Transverse colon (tissue), 4 donors: ENCODE measurements at regions not wholly inside any gene's neighbourhood (a gene's known extent, or its start where the extent isn't known, plus 50 kb on each side); places are given as distances from the start of the nearest gene placed in this dataset.

Experiments
- CTCF ChIP-seq, 5 experiments: fragments of 200-600 bp in 3 of 5; fragments of 450-650 bp in 2 of 5; sonication (generic) in 3 of 5; IDR thresholded peaks; 1 replicate in 2 of 5; 2 replicates in 3 of 5; pipeline ENCODE4 v1.5.1; 2016 to 2017; ENCODE audit warnings: antibody characterized with exemption in 5 of 5, inconsistent platforms in 3 of 5, mild to moderate bottlenecking in 2 of 5, moderate library complexity in 1 of 5
- POLR2A ChIP-seq: fragments of 450-650 bp; IDR thresholded peaks from one replicate; pipeline ENCODE4 v1.6.1; 2016; ENCODE audit warnings: antibody characterized with exemption, mild to moderate bottlenecking, moderate library complexity
- POLR2AphosphoS5 ChIP-seq, 3 donors: sonication (generic); formaldehyde crosslinking; IDR thresholded peaks; one replicate each; pipeline ENCODE4 v1.6.1; 2016; ENCODE audit warnings: antibody characterized with exemption in 3 of 3

- TF ChIP-seq CTCF (IDR thresholded peaks at IDR 0.05) = no peak
- no peak for TF ChIP-seq POLR2AphosphoS5 (IDR thresholded peaks at IDR 0.05)
- TF ChIP-seq POLR2A = no peak
Measured at GRCh38 chr5:54702470-54702869, 184.9 kb downstream of the SNX18 start.
